SW480 (cell line): ENCODE measurements at regions not wholly inside any gene's neighbourhood (a gene's known extent, or its start where the extent isn't known, plus 50 kb on each side); places are given as distances from the start of the nearest gene placed in this dataset.

ENCODE experiments used
- DNase-seq: peaks from one replicate; pipeline ENCODE4 v3.0.0-alpha.2; 2016; ENCODE audit warnings: low spot score

DNA sequence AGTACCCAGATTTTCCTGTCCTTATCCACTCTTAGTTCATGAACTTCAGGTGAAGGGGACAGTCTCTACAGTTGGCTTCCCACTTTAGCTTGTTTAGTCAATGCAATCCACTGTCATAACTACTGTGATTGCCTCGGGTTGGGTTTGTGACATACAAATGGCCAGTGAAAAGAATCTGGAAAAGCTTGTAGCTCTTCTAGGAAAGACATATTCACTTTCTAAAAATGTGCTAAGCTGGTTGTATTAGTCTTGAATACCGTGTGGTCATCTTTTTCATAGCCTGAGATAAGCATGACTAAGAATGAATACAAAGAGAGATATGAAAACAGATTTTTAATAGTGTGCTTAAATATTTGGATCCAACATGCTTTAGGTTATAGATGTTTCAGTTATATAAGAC lies 1443.5 kb upstream of the IGFBP7 start:
- DNase-seq: no peak

DNA sequence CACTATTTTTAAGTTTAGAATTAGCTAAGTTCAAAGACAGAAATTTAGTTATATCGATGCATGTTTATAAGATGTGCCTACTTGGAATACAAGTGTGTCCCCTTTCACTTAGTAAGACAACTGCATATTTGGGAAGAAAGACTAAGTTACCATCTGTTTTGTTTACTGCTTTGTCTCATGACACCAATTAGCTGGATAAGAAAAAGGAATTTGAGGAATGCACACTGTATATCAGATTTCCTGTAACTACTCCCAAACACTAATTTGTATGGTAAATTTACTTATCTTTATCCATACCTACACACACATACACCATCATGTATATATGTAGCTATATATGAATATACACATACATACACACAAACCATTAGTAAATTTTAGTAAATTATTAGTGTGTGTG lies 1442.8 kb upstream of the IGFBP7 start:
- no peak for DNase-seq

DNA sequence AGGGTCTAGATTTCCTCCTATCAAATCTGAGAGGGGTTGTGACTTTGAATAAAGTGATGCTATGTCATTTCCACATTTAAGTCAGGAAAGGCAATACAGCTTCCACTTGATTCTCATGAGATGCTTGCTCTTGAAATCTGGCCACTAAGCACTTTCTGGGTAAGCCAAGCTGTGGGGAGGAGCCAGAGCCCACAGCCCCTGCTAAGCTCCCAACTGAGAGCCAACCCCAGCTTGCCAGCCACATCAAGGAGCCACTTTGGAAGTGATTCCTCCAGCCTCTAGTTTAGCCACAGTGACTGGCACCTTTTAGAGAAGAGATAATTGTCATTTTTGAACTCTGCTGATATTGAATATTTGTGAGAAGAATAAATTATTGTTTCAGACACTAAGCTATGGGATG lies 1441.5 kb upstream of the IGFBP7 start:
- DNase-seq: no peak

DNA sequence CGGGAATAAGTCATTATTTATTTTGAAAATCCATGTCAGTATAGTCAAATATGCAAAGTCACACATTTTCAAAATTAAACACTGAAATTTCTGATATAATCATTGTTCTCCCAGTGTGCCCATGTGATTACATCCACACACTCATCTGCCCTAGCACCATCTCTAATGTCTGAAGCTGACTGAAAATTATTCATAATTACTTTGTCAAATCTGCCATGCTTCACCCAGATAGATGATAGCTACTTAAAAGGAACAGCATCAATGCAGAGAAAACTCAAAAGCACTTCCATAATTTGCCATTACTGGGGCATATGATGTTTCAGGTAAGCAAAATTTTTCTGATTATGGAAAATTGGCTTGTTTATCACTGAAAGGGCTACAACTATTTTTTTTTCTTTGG lies 1433.3 kb upstream of the IGFBP7 start:
- DNase-seq: no peak

DNA sequence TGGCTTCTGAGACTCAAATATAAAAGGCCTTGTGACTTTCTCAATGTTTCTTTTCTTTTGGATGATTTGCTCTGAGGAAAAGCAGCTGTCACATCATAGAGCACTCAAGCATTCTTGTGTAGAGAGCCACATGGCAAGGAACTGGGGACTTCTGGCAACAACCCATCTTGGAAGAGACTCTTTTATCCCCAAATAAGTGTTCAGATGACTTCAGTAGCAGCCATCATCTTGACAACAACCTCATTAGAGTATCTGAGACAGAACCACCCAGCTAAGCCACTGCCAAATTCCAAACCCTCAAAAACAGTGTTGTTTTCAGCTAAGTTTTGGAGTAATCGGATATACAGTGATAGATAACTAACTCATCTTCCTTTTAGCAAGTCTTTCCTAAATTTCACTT lies 1431.7 kb upstream of the IGFBP7 start:
- DNase-seq: no peak

DNA sequence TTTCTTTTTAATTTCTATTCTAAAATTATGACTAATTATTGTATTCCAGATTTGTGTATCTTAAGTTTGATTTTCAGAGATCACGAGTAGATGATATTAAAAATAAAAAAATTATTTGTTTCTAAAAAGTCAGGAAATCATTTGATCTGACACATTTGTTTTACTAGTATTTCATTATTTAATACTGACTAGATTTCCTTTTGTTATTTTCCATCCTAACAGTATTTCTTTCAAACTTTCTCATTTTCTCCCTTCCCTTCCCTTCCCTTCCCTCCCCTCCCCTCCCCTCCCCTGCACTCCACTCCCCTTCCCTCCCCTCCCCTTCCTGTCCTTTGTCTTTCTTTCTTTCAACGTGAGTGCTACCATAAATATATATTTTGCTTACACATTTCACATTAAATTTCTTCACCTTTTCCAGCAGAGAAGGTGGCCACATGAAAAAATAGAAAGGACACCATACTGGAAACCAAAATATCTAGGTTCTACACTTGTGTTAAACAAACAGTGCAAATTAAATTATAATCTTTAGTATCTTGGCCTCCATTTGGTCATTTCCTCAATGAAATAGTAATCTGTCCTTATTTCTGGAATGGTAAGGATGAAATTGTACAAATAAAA lies 1412.7 kb upstream of the IGFBP7 start:
- DNase-seq: no peak

DNA sequence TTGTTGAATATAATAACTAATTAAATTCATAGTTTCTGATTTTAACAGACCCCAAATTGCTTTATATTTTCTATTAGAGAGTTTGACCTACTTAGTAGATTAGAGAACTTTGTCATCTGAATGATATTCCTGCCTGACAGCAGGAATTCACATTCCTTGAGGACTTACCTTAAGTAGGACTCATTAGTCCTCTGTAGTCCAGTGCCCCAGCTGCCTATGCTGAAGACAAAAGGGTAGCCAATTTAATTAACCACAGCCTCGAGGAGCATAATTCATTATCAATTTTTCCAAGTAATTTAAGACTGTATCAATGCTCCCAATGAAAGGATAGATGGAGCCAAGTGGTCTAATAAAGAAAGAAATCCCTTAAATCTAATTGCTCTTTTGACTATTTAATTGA lies 1405.0 kb upstream of the IGFBP7 start:
- DNase-seq: no peak

DNA sequence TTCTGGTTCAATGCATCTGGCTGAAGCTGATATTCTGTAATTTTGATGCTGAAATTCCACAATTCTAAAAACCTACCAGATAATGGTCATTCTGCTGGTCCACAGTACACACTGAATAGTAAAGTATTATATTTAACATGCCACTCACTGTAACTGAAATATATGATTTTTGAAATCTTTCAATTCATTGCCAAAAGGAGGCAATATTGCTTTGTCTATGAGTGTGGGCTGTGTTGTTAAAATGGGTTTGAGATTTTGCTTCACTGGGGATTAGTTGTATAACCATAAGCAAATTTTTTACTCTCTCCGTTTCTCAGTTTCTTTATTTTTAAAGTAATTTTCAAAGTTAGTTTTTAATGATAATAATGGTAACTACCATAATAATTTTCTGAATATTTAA lies 1404.1 kb upstream of the IGFBP7 start:
- DNase-seq: no peak

DNA sequence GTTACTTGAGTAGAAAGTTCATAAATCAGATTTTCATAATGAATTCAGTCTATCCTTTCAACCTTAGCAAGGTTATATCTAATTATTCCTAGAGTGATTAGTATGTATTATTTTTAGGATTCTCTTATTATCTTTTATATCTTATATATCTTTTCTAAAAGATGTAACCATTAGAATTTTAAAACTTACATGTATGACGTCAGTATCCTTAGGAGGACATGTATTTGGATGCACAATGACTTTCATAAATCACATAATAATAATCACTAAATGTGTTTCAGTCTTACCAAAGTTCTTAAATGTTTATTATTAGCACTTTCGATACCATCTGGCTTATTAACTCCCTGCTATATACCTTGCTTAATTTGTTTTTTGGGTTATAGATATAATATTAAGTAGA lies 1400.5 kb upstream of the IGFBP7 start:
- no peak for DNase-seq

DNA sequence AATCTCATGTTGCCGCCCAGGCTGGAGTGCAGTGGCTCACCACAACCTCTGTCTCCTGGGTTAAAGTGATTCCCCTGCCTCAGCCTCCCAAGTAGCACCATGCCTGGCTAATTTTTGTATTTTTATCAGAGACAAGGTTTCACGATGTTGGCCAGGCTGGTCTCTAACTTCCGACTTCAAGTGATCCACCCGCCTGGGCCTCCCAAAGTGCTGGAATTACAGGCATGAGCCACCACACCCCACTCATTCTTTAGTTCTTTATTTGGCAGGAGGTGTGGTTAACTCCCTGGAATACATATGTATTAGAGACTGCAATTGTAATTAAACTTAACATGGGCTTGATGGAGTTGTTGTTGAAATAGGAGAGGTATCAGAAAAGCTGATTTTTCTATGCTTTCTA lies 1396.9 kb upstream of the IGFBP7 start:
- DNase-seq: no peak

DNA sequence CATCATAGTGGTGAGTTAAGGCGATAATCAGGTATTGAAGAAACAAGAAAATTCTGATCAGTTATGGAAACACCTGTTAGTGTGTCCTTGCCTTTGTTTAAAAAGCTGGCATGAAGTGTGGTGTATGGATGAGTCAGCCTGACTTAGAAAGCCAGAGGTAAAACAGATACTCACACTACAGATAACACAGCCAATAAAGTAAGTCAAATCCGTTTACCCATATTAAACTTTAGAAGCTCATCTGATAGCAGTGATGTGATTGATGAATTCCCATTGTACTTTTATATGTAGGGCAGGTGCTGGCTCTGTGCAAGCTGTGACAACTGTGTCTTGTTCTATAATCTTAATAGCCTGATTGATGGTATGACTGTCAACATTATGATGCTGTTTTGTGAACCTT lies 1392.7 kb upstream of the IGFBP7 start:
- no peak for DNase-seq

DNA sequence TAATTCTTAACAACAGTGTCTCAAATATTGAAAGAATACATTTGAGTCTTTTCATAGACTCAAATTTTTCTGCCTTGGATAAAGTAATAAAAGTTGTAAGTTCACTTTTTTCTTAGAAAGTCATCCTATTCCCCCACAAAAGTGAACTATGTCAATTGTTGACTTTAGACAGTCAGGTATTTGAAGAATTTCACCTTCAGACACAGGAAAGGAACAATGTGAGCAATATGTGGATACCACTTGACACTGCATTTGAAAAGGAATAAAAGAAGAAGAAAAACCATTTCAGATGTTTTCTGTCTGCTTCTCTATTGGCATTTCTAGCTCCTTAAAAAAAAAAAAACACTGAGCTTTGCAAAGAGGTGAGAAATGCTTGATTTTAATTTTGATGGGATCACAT lies 1389.0 kb upstream of the IGFBP7 start:
- no peak for DNase-seq

DNA sequence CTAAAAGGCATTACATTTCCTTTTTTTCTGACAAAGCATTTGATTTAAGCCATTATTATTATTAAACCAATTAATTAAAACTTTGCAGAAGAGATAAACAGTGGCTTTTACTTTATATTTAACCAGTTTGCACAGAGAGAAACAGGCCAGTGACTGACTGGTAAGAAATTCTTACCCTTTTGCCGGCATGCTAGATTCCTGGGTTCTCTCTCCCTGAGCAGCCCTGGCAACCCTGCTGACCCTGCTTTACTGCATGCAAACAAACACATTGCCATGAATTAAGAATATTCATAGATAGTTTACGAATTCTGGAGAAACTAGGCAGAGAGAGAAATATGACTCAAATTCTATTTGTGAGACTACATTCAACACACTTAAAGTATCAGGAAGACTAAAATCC lies 1381.4 kb upstream of the IGFBP7 start:
- DNase-seq: no peak

DNA sequence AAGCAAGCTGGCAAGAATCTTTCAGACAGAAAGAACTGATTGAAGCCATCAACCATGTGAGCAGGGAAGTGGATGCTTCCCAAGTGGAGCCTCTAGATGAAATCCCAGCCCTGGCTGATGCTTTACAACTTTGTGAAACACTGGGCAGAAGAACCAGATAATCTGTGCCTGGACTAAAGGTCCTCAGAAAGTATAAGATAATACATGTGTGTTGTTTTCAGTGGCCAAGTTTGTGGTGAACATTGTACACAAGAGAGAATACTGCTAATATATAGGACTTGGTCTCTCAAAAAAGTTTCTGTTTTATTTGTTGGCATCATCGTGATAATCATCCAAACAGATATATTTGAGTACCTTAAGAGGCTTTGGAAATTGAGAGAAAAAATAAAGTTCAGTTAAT lies 1367.8 kb upstream of the IGFBP7 start:
- no peak for DNase-seq

DNA sequence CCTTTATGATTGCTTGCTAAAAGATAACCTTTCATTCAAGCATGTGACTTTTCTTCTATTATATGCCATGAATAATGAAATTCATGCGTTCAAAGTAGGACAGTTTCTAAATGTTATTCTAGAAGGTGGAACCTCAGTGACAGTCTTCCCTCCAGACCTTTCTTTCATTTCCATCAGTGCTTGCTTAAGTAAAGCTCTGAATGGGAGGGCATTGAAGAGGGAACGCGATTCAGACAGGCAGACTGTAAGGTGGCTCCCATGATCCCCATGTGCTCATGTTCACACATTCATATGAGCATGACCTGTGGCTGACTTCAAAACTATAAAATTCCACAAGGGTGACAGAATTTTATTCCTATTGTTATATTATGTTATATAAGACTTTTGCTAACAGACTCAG lies 1367.3 kb upstream of the IGFBP7 start:
- no peak for DNase-seq

DNA sequence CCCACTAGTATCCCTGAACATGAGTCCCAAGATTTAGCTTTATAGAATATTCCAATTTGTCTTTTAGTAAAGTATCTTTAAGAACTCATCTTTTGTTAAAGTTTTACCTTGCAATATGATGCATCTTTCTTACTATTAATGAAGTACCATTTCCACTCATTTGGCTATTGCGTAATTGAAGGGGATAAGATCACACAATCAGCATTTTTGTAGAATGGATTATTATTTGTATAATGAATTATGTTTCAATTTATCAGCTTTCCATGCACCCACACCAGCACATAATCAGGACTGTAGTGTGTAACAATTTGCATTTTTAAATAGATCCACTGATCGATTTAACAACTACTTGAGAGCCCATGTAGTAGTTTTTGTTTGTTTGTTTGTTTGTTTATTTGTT lies 1364.9 kb upstream of the IGFBP7 start:
- no peak for DNase-seq

DNA sequence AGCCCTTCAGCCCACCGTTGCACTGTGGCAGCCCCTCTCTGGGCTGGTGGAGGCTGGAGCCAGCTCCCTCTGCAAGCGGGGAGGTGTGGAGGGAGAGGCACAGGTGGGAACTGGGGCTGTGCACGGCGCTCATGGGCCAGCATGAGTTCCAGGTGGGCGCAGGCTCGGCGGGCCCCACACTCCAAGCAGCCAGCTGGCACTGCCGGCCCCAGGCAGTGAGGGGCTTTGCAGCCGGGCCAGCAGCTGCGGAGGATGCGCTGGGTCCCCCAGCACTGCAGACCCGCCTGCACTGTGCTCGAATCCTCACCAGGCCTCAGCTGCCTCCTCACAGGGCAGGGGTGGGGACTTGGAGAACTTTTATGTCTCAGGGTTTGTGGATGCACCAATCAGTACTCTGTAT lies 1354.8 kb upstream of the IGFBP7 start:
- DNase-seq: no peak

DNA sequence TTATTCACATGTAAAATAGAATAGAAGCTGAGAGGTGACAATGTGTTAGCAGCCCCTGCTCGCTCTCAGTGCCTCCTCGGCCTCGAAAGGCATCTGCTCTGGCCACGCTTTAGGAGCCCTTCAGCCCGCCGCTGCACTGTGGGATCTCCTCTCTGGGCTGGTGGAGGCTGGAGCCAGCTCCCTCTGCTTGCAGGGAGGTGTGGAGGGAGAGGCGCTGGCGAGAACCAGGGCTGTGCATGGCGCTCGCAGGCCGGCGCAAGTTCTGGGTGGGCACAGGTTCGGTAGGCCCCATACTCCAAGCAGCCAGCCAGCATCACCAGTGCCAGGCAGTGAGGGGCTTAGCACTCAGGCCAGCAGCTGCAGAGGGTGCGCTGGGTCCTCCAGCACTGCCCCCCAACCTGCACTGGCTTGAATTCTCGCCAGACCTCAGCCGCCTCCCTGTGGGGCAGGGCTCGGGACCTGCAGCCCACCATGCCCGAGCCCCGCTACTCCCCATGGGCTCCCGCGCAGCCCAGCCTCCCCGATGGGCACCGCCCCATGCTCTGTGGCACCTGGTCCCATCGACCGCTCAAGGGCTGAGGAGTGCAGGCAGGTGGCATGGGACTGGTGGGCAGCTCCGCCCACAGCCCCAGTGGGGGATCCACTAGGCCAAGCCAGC lies 1346.7 kb upstream of the IGFBP7 start:
- no peak for DNase-seq

DNA sequence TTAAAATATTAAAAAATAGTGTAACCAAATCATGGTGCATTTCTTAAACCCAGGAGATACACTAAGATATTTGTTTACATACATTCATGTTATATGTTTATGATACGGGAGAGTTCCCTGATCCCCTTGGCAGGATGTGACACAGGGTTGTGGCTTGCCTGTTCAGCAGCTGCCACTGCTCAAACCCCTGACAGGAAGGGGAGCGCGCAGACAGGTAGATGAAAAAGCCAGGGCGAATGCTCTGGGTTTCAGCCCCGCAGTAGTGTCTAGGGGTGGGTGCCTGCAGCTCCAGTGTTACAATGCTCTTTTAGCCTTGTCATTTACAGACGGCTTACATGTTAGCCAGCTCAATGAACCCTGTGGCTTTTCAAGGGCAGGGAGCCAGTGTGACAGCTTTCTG lies 1343.8 kb upstream of the IGFBP7 start:
- no peak for DNase-seq

DNA sequence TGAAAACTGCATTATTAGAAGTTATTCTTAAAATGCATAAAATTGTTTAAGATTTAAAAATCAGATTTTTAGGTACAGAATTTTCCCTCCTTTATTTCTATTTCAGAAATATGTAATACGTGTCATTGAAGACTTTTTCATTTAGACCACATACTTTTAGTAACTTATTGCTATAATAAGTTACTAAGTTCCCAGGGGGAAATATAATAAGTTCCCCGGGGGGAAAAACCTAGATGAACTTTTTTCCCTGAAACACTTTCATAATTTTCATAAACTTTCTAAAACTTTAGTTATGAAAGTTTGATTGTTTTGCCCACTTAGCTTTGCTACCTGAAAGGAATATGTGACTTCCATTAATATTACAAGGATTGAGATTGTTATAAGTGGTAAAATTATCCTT lies 1341.5 kb upstream of the IGFBP7 start:
- DNase-seq: no peak

DNA sequence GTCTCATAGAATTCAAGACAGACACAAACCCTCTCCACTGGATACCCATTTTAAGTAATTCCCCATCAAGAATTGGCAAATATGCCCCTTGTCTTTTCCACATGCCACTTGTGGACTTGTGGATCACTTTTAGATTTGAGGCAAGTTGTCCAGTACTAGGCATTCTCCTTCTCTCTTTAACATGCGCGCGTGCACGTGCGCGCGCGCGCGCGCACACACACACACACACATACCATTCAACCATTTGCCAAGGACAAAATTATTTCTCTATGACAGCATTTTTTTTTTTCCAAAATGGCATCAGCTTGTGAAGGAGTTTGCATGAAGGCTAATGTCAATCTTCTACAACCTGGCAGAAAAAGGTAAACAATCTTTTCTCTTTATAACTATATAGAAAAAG lies 1325.7 kb upstream of the IGFBP7 start:
- DNase-seq: no peak

DNA sequence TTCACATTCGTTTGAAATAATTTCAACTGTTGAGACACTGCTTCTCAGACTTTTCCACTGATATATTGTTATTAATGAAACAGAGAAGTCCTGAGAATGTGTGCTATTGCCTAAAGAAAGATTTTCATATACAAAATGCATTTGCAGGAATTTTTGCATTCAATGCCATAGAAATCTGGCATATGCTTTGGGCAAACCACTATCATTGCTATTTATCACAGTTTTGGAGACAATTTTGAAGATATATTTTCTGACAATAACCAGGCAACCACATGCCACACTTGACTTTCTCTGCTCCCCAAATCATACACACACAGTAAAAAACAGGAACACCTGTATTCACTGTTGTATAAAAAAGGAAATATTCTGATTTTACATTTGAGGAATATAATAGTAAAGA lies 1303.7 kb upstream of the IGFBP7 start:
- no peak for DNase-seq

DNA sequence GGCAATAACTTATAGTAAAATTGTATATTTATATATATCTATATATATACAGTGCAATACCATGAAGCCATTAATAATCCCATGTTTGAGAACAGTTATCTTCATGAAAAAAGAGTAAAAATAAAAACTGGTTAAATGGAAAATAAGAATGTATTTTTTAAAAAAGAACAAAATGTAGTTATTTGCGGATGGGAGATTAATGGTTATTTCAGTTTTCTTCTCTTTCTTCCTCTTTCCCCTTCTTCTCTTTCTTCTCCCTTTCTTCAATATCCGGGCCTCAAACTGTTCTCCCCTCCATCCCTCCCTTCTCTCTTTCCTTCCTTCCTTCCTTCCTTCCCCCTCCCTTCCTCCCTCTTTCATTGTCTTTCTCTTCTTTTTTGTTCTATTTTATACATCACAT lies 1301.7 kb upstream of the IGFBP7 start:
- DNase-seq: no peak

DNA sequence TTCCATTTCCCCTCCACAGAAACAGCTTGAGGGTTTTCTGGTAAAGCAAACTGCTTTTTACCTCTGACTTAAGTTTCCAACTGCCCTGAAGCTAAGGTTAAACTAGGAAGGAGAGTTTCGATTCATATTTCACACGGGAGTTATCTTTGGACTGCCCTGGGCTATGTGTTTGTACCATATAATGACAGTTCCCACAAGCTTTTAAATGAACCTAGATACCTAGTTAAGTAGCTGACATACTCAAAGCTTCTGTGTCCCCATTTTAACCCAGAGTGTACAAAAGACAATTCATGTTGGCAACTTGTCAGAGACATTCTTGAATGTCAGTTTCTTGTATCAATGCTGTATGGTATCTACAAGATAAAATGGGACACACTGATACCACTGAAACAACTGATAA lies 1296.6 kb upstream of the IGFBP7 start:
- no peak for DNase-seq

DNA sequence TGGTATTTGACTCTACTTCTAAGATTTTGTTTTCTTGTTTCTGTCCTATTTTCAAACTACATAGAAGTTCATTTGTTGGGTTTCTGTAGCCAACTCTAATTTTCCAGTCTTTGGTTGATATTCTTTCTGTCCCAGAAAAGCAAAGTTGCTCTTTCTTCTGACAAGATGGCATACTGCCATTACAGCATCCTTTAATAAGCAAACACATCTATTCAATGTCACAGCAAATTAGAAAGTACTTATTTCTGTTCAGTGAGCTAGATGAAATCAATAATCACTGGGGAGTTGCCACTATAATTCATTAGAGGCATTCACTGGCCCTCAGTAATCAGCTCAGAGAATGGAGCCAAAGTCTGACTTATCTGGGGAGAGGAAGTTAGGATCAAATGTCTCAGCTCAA lies 1258.0 kb upstream of the IGFBP7 start:
- no peak for DNase-seq
